COLO829 (cell line): ENCODE measurements at regions not wholly inside any gene's neighbourhood (a gene's known extent, or its start where the extent isn't known, plus 50 kb on each side); places are given as distances from the start of the nearest gene placed in this dataset.
"Not testable (repeated sequence)": the region's sequence is repeated elsewhere in the genome, so short reads cannot be mapped to it uniquely, and the experiment has no call there.

ENCODE experiments used
- DNase-seq: peaks from one replicate; pipeline ENCODE4 v3.0.0; 2012; ENCODE audit warnings: low spot score

DNA sequence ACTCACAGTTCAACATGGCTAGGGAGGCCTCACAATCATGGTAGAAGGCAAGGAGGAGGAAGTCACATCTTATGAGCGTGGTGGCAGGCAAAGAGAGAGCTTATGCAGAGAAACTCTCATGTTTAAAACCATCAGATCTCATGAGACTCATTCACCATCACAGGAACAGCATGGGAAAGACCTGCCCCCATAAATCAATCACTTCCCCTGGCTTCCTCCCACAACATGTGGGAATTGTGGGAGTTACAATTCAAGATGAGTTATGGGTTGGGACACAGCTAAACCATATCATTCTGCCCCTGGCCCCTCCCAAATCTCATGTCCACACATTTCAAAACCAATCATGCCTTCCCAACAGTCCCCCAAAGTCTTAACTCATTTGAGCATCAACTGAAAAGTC lies 268.8 kb upstream of the SPAG17 start:
- DNase-seq: not testable (repeated sequence)

DNA sequence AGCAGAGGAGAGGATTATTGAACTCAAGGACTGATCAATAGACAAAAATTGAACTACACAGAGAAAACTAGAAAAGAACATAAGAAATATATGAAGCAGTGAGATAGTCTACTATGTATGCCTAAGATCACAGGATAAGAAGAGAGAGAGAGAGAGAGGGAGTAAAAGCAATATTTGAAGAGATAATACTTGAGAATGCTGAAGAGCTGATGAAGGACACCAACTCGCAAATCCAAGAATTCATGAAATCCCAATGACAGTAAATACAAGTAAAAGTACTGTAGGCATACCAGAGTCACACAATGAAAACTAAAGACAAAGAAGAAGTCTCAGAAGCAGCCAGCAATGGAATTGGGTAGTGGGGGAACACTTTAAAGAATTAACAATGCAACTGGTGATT lies 260.1 kb upstream of the SPAG17 start:
- DNase-seq: no peak

DNA sequence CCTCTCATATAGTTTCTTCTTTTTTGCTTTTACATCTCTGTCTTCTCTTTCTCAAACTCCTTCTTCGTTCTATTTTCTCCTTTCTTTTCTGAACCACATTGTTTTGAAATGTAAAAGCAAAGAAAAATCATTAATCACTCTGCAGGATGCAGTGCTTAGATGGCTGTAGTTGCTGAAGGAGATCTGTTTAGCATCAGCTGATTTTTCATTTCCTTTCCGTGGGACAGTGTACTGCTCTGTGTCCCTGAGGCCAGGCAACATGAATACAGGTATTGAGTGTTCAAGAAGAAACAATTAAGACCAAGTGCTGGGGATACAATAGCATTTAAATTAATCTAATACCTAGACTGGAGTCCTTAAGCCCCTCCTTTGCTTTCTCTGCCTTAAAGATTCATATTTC lies 257.2 kb upstream of the SPAG17 start:
- DNase-seq: no peak

DNA sequence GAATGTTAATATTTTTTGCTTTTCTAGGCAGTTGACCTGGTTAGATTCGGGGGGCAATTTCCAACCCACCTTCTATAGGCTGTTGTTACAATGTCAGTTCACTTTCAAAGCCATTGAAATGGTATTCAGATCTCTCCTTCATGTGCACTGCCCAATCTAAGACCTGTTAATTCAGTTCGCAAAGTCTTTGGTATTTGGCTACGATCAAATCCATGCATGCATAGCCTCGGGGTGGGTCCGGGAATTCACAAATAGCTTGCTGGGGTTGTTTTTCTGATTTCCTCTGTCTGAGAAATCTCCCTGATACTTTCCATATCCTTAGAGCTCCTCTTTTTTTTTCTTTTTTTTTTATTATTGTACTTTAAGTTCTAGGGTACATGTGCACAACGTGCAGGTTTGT lies 252.6 kb upstream of the SPAG17 start:
- no peak for DNase-seq

DNA sequence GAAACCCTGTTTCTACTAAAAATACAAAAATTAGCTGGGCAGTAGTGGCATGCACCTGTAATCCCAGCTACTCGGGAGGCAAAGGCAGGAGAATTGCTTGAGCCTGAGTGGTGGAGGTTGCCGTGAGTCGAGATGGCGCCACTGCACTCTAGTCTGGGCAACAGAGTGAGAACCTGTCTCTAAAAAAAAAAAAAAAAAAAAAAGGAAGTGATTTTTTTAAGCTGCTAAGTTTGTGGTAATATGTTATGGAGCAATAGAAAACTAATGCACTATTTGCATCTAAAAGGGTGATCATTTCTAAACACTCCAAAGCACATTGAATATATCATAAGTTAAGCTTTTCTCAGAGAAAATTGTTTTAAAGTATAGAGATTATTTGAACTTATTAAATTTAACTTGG lies 244.8 kb upstream of the SPAG17 start:
- DNase-seq: no peak

DNA sequence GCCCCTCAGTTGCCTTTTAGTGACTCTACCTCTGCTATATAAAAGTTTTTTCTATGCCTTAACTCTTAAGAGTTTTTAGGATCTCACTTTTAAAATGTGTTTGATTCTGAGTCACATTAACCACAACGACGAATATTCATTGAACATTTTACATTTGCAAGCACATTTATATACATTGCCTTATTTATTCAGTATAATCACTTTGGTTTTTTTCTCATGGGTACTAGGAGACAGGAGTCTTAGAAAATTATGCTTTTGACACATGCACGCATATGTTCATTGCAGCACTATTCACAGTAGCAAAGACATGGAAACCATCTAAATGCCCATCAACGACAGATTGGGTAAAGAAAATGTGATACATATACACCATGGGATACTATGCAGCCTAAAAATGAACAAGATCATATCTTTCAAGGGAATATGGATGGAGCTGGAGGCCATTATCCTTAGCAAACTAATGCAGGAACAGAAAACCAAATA lies 236.9 kb upstream of the SPAG17 start:
- no peak for DNase-seq

DNA sequence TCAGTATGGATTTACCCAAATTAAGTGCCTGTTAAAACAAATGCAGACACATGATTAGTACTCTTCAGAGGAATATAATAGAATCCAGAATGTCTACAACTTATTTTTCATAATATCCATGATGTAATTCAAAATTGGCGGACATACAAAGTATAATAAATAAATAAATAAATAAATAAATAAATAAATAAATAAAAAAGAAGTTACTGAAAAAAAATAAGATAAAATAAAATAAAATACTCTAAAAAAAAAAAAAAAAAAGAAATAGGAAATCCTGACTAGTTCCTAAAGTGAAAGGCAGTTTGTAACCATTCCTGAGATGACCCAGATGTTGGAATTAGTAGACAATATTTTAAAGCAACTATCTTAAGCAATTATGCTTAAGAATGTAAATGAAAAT lies 219.0 kb upstream of the SPAG17 start:
- DNase-seq: no peak

DNA sequence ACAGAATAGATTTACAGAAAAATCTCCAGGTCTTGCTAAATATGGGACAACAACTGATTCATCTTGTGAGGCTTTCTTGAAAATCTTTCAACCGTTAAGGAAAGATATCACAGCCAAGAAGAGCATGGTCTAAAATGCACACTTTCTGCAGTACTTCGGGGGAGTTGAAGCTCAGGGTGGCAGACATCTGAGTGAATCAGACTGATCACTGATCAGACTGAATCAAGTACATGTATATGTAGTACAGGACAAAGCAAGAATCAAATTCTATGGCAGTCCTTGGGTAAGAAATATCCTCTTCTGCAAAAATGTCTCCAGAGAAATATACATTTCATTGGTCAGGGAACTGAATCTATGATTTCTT lies 212.4 kb upstream of the SPAG17 start:
- DNase-seq: no peak

DNA sequence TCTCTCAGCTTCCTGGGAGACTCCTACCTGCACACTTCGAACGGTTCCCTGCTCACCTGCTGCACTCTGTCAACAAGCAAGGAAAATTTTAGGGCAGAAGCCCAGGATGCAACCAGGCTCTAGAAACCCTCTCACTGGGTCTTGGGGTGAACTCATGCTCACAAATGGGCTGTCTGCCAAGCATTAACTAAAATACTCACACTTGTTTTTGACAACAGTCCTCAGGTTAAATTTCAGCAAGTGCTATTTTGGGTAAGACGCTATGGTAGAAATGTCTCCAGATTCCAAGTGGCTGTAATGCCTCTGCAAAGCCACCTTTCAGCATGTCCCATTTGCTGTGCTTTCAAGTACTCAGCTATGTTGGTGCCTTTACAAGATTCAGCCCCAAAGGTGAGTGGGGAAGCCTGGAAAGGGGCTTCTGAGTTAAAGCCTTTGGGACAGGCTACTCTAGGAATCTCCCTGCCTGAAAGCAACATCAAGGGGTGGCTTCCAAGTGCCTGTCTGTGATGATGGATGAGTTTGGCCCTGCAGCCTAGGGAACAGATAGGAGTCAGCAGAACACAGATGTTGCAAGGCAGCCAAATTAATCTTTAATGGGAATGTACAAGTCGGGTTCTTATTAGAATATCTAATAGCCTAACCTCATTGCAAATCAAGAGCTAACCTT lies 211.9 kb upstream of the SPAG17 start:
- DNase-seq: no peak

DNA sequence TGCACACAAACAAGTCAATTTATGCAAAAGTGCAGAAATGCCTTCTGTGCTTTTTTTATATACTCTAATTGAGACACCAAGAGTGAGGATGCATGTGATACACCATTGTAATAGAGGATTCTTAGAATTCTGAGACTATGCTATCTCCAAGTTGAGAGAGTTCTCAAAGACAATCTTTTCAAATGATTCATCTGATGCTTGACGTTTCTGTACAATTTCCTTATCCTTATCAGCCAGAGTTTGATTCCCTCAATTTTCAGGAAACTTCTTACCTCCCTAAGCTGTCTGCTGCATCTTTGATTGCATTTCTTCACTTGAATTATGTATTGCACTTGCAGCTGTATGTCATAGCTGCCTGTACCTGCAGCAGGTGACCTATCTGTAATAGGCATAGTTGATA lies 211.3 kb upstream of the SPAG17 start:
- DNase-seq: no peak

DNA sequence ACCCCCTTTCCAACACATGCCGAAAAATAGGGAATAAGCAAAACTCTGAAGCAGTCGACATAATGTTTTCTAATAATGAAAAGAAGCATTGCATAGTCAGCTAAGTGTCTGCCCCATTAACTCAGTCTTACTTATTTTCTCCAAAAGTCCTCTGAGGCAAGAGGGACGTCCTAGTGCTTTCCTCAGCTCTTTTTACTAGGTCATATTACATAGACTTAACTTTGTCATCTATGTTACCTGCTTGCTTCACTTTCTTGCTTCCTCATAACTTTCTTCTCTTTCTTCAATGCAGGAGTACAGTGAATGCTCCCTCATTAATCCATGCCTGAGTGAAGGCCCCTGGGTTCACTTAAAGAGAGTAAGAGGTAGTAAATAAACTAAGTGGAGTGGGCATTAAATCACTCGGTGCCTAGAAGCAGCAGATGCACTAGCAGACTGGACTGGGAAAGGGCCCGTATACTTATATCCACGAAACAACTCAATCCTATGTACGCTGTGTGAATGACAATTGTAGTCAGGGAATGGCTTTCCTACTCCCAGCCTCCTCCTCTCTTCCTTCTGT lies 210.5 kb upstream of the SPAG17 start:
- DNase-seq: no peak

DNA sequence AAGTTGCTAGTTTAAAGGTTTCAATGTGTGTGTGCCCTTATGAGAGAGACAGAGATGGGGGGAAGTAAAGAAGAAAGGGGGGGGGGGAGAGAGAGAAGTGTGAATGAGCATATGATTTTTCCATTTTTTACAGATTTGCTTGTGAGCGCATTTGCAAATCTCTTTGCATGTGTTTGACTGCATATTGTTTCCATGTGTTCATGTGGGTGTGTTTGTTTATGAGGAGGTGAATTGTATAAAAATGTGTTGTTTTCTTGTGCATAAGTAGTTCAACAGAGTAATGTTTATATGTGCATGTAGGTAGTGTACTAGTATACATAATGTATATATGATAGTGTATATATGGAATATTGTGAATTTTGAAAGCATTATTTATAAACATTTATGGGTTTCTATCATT lies 205.9 kb upstream of the SPAG17 start:
- DNase-seq: no peak

DNA sequence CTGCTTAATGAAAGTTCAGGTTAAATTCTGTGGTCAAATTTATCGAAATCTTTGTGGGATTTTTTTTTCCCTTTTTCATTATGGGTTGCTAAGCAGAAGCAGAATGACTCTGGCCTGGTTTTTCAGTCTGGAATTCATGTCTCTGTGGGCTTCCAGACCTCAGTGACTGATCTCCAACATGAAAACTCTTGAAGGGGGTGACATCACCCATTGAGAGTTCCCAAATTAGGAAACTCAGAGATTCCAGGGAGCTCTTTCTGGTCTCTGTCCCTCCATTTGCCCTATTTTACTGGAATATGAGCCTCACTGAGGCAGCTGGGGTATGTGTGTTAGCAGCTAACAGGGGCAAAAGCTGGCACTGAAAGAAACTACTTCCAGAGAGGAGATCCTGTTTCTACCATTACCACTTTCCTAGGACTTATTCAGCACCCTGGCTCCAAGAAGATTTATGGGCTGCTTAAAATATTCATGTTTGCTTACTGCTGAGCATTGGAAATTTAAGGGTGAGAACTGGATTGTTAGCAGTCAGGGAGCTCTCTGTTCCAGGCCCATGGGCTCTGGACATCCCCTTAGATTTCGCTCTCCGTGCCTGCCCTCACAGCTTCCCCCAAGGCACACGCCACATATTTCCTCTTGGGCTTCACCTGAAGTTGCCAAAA lies 203.4 kb upstream of the SPAG17 start:
- no peak for DNase-seq

DNA sequence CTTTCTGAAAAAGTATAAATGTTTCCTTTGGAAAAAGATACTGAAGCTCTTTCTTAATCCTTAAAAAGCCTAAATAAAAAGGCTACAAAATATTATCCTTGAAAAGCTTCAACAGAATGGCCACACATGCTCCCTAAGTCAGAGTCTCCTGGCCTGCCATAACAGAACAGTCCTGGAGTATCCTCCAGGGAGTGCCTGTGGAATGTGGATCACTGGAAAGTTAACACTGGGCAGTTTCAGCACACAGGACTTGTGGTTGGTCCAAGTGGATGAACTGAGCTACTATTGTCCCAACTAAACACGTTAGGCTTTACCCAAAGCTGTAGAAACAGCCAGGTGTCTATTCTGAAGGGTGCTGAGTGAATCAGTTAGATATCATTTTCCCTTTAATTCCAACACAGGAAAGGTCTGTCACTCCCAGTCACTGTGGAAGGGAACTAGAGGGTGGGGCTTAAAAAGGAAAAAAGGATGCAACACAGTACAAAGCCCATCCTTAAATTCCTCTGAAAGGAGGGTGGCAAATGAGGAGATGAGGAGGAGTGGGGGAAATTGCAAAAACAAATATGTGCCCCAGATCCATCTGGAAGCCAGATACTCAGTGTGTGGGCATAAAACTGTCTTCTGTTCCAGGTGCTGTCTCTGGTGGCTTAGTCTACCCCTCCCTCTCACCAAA lies 196.3 kb upstream of the SPAG17 start:
- no peak for DNase-seq

DNA sequence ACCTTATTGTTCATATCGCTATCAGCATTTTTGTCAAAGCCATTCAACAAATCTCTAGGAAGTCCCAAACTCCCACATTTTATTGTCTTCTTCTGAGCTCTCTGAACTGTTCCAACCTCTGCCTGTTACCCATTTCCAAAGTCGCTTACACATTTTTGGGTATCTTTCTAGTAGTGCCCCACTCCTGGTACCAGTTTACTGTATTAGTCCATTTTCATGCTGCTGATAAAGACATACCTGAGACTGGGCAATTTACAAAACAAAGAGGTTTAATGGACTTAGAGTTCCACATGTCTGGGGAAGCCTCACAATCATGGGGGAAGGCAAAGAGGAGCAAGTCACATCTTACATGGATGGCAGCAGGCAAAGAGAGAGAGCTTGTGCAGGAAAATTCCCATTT lies 192.2 kb upstream of the SPAG17 start:
- DNase-seq: not testable (repeated sequence)

DNA sequence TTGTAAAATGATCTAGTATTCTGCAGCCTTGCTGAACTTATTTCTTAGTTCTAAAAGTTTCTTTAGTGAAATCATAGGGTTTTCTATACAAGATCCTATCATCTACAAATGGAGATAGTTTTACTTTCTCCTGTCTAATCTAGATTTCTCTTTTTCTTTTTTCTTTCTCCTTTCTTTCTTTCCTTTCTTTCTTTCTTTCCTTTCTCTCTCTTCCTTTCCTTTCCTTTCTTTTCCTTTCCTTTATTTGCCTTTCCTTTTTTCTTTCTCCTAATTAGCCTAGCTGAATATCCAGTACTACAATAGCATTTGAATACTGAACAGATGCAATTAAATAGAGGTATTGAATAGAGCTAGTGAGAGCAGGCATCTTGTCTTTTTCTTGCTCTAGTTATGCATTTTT lies 186.6 kb upstream of the SPAG17 start:
- DNase-seq: no peak

DNA sequence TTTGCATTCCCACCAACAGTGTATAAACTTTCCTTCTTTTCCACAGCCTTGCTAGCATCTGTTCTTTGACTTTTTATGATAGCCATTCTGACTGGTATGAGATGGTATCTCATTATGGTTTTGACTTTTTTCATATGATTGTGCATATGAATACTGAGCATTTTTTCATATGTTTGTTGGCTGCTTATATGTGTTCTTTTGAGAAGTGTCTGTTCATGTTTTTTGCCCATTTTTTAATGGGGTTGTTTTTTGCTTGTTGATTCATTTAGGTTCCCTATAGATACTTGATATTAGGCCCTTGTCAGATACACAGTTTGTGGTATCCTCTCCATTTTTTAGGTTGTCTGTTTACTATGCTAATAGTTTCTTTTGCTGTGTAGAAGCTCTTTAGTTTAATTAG lies 185.8 kb upstream of the SPAG17 start:
- no peak for DNase-seq

DNA sequence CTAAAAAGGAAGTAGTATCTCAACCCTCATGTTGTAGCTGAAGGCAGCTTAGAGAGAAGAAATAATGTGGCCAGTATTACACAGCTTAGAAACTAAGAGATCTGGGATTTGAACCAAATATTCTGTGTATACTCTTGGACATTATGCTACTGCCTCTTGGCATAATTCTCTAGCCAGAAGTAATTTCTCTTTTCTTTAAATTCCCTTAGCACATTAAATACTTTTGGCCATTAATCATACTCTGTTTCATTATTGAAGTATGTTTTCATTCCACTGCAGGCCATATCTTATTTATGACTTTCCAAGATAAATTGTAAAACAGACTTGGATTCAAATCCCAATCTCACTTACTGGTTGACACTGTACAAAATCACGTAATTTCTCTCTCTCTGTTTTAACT lies 181.3 kb upstream of the SPAG17 start:
- DNase-seq: no peak

DNA sequence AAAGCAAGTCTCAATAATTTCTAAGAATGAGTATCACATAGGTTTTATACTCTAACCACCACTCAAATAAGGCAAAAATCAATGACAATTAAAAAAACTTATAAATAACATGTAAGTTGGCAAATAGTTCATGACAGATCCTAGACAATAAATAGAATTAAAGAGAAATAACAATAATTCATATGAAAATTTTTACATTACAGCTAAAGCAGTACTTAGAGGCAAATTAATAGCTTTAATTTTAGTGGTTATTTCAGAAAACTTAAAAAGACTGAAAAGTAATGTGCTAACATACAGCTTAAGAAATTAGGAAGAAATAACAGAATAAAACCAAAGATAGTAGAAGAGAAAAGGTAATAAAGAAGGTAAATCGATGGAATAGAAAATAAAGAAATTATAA lies 179.9 kb upstream of the SPAG17 start:
- DNase-seq: no peak

DNA sequence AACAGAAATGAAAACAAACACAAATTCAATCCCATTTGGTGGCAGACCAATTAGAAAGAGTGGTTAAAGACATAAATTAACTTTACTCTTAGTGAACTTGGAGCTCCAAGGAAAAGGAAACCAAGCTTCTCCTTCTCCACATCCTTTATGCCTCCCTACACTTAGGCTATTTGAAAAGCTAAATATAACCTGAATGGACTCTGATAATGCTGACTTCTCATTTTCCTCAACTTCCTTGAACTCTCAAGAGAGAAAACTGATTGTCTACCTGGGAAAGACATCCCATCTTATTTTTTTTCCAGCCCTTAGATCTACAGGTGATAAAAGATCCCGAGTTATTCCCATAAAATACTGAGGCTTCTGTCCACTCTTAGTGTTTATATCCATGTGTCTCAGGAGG lies 178.4 kb upstream of the SPAG17 start:
- no peak for DNase-seq

DNA sequence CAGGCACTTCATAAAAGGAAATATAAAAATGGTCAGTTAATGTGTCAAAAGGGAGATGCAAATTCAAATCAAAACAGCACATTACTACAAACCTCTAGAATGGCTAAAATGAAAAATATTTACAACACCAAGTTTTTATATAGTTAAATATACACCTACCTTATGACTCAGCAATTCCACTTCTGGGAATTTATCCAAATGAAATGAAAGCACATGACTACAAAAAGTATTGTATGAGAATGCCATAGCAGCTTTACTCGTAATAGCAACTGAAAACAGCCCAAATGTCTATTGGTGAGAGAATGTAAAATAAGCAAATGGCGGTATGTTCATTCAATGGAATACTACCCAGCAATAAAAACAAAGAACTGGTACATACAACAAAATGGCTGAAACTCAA lies 175.8 kb upstream of the SPAG17 start:
- no peak for DNase-seq

DNA sequence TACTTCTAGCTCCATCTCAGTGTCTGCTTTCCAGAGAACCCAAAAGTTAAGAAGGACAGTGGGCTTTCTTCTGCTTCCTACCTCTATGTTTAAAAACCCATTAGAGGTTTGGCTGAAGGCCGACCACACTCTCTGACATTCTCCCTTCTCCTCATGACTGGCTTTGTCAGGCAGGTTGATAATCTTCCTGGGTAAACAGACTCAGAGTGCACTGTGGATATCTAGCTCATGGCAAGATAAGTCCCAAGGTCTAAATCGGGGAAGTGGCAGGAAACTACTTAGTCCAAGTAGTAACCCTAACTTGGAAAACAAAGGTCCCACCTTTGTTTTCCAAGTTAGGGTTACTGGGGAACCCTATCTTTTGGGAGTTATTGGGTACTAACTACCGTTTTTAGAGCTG lies 161.9 kb upstream of the SPAG17 start:
- DNase-seq: no peak
